IMR-90 (cell line): ENCODE measurements at regions not wholly inside any gene's neighbourhood (a gene's known extent, or its start where the extent isn't known, plus 50 kb on each side); places are given as distances from the start of the nearest gene placed in this dataset.

Experiments
- CEBPB ChIP-seq: IDR thresholded peaks from 2 replicates; pipeline ENCODE4 v1.6.1; 2012; ENCODE audit warnings: low read depth, low read length, improper control_type of control experiment
- CTCF ChIP-seq: conservative IDR thresholded peaks from 2 replicates; pipeline ENCODE4 v1.5.1; 2012; ENCODE audit warnings: mild to moderate bottlenecking, low read depth, low read length, improper control_type of control experiment
- ELK1 ChIP-seq: fragments of 150-350 bp; IDR thresholded peaks from 2 replicates; pipeline ENCODE4 v1.6.1; 2016; ENCODE audit warnings: low read depth, mild to moderate bottlenecking, low read length, moderate library complexity, borderline replicate concordance
- FOS ChIP-seq: fragments of 150-350 bp; IDR thresholded peaks from 2 replicates; pipeline ENCODE4 v1.6.1; 2016; ENCODE audit warnings: low read depth, low read length
- MAFK ChIP-seq: IDR thresholded peaks from 2 replicates; pipeline ENCODE4 v1.6.1; 2012; ENCODE audit warnings: low read depth, low read length, improper control_type of control experiment
- MAZ ChIP-seq: IDR thresholded peaks from 2 replicates; pipeline ENCODE4 v1.6.1; 2012; ENCODE audit warnings: low read depth, mild to moderate bottlenecking, low read length, improper control_type of control experiment, moderate library complexity, borderline replicate concordance
- MXI1 ChIP-seq: IDR thresholded peaks from 2 replicates; pipeline ENCODE4 v1.6.1; 2012; ENCODE audit warnings: low read depth, mild to moderate bottlenecking, low read length, moderate library complexity, borderline replicate concordance
- NFE2L2 ChIP-seq: fragments of 150-350 bp; IDR thresholded peaks from 2 replicates; pipeline ENCODE4 v1.6.1; 2016; ENCODE audit warnings: low read depth, mild to moderate bottlenecking, low read length
- POLR2A ChIP-seq: IDR thresholded peaks from 2 replicates; pipeline ENCODE4 v1.6.1; 2012; ENCODE audit warnings: mild to moderate bottlenecking, low read depth, low read length
- RAD21 ChIP-seq: IDR thresholded peaks from 2 replicates; pipeline ENCODE4 v1.6.1; 2012; ENCODE audit warnings: low read length, improper control_type of control experiment
- RCOR1 ChIP-seq: IDR thresholded peaks from 2 replicates; pipeline ENCODE4 v1.6.1; 2012; ENCODE audit warnings: mild to moderate bottlenecking, low read length, improper control_type of control experiment; ENCODE audit not compliant: insufficient replicate concordance
- SMC3 ChIP-seq: fragments of 150-350 bp; IDR thresholded peaks from 2 replicates; pipeline ENCODE4 v1.6.1; 2016; ENCODE audit warnings: low read depth, mild to moderate bottlenecking, antibody characterized with exemption, low read length, moderate library complexity
- TF ChIP-seq, protein P1 (sequence below): fragments of 150-350 bp; IDR thresholded peaks from 2 replicates; pipeline ENCODE4 v1.6.1; 2017; ENCODE audit warnings: mild to moderate bottlenecking, antibody characterized with exemption, low read length, low read depth

DNA sequence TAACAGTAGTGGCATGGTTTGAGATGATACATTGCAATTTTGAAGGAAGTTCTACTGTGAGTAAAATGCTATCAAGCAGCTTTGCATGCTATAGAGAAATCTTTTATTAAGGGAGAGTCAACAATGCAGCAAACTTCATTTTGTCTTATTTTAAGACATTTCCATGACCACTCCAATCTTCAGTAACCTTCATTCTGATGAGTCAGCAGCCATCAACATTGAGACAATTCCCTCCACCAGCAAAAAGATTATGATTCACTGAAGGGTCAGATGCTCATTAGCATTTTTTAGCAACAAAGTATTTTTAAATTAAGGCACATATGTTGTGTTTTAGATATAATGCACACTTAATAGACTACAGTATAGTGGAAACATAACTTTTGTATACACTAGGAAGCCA is 235.7 kb downstream of the DSC3 start:
- TF ChIP-seq, protein P1, sequence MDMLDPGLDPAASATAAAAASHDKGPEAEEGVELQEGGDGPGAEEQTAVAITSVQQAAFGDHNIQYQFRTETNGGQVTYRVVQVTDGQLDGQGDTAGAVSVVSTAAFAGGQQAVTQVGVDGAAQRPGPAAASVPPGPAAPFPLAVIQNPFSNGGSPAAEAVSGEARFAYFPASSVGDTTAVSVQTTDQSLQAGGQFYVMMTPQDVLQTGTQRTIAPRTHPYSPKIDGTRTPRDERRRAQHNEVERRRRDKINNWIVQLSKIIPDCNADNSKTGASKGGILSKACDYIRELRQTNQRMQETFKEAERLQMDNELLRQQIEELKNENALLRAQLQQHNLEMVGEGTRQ = no peak
- no peak for TF ChIP-seq CTCF
- no peak for TF ChIP-seq POLR2A
- no peak for TF ChIP-seq CEBPB
- no peak for TF ChIP-seq MAZ
- TF ChIP-seq RAD21 = no peak
- TF ChIP-seq SMC3 = no peak
- no peak for TF ChIP-seq MXI1
- no peak for TF ChIP-seq NFE2L2
- TF ChIP-seq ELK1 = no peak
- TF ChIP-seq RCOR1 = no peak
- no peak for TF ChIP-seq FOS
- TF ChIP-seq MAFK = peak; percentile 69
